ENCODE measurements at regions not wholly inside any gene's neighbourhood (a gene's known extent, or its start where the extent isn't known, plus 50 kb on each side); places are given as distances from the start of the nearest gene placed in this dataset.

- H3K27me3 ChIP-seq, result no peaks in the 10 kb centered on the region
- no peaks in the 10 kb centered on the region for H3K9me3 ChIP-seq
- no peaks in the 10 kb centered on the region for H3K4me1 ChIP-seq
- H3K4me3 ChIP-seq, result no peak overlapping the region
- TF ChIP-seq CTCF (IDR thresholded peaks at IDR 0.05) (no peak), POLR2A (IDR thresholded peaks at IDR 0.05) (no peak), POLR2AphosphoS5 (IDR thresholded peaks at IDR 0.05; ENCODE audit: insufficient read depth in 1 of 2, low read depth in 1 of 2) (no peak)
- no peak for DNase-seq (ENCODE audit: extremely low spot score in 2 of 2)
- H3K27ac ChIP-seq, result no peak overlapping the region
- H3K36me3 ChIP-seq, result no peaks in the 10 kb centered on the region
- intact Hi-C loops (cut with DNase I), result no loop called here
Measured at GRCh38 chr2:105168543-105168942, 73.0 kb upstream of the GPR45 start.

DNA sequence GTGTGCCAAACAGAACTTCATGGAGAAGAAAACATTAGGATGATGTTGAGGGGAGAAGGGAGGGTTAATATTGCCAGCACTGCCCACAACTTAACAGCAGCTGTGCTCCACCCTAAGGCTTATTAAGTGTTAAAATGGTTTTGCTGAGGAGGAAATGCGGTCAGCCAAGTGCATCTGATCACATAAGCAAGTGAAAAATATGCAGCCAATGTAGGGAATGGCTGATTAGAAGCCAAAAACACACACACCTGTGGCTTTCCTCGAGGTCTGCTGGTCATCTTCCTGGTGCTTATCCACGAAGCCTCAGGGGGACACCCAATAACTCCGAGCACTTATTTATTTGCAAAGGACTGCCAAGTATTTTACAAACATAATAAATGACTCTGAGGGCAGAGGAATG, 66.3 kb upstream of the GPR45 start:
- Histone ChIP-seq H3K27me3 (no peaks in the 10 kb centered on the region), H3K36me3 (no peaks in the 10 kb centered on the region), H3K4me1 (no peaks in the 10 kb centered on the region), H3K9me3 (no peaks in the 10 kb centered on the region), H3K27ac (no peak overlapping the region), H3K4me3 (no peak overlapping the region)
- intact Hi-C loops (cut with DNase I), result no loop called here
- TF ChIP-seq POLR2AphosphoS5 (IDR thresholded peaks at IDR 0.05; ENCODE audit: insufficient read depth in 1 of 2, low read depth in 1 of 2) (no peak), POLR2A (IDR thresholded peaks at IDR 0.05) (no peak), CTCF (IDR thresholded peaks at IDR 0.05) (no peak)
- no peak for DNase-seq (ENCODE audit: extremely low spot score in 2 of 2)

GRCh38 chr2:105176429-105176828, 65.1 kb upstream of the GPR45 start:
- Histone ChIP-seq H3K36me3 (no peaks in the 10 kb centered on the region), H3K4me3 (no peak overlapping the region), H3K4me1 (no peaks in the 10 kb centered on the region), H3K27ac (no peak overlapping the region), H3K27me3 (no peaks in the 10 kb centered on the region), H3K9me3 (no peaks in the 10 kb centered on the region)
- TF ChIP-seq CTCF (IDR thresholded peaks at IDR 0.05) (no peak), POLR2AphosphoS5 (IDR thresholded peaks at IDR 0.05; ENCODE audit: insufficient read depth in 1 of 2, low read depth in 1 of 2) (no peak), POLR2A (IDR thresholded peaks at IDR 0.05) (no peak)
- intact Hi-C loops (cut with DNase I), result no loop called here
- no peak for DNase-seq (ENCODE audit: extremely low spot score in 2 of 2)

GRCh38 chr2:105177008-105177407, 64.5 kb upstream of the GPR45 start:
- Histone ChIP-seq H3K4me3 (no peak overlapping the region), H3K27me3 (no peaks in the 10 kb centered on the region), H3K9me3 (no peaks in the 10 kb centered on the region), H3K27ac (no peak overlapping the region), H3K36me3 (no peaks in the 10 kb centered on the region), H3K4me1 (no peaks in the 10 kb centered on the region)
- DNase-seq (ENCODE audit: extremely low spot score in 2 of 2), result no peak
- intact Hi-C loops (cut with DNase I), result no loop called here
- TF ChIP-seq POLR2AphosphoS5 (IDR thresholded peaks at IDR 0.05; ENCODE audit: insufficient read depth in 1 of 2, low read depth in 1 of 2) (no peak), POLR2A (IDR thresholded peaks at IDR 0.05) (no peak), CTCF (IDR thresholded peaks at IDR 0.05) (no peak)

DNA sequence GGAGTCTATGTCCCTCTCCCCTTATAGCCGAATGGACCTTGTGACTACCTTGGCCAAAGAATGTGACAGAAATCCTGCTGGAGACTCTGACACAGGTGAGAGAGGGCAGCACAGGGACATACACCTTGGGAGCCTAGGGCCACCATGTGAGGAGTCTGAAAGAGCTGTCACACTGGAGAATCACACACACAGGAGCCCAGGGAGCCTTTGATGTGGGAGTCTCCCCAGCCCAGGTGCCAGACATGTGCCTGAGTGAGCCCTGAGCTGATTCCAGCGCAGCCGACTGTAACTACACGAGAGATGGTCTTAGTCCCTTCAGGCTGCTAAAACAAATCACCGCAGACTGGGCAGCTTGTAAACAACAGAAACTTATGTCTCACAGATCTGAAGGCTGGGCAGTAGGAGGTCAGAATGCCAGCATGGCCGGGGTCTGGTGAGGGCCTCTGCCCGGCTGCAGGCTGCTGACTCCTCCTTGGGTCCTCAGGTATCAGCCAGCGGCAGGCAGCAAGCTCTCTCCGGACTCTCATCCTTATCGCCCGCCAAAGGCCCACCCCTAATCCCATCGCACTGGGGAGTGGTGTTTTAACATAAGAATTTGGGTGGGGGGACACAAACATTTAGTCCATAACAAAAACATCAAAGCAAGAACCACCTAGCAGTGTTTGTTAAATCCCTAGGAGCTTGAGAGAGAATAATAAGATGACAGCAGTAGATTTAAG, 63.8 kb upstream of the GPR45 start:
- H3K4me3 ChIP-seq, result no peak overlapping the region
- DNase-seq (ENCODE audit: extremely low spot score in 2 of 2), result no peak
- H3K4me1 ChIP-seq, result no peaks in the 10 kb centered on the region
- TF ChIP-seq POLR2A (IDR thresholded peaks at IDR 0.05), result no peak
- TF ChIP-seq CTCF (IDR thresholded peaks at IDR 0.05), result no peak
- TF ChIP-seq POLR2AphosphoS5 (IDR thresholded peaks at IDR 0.05; ENCODE audit: insufficient read depth in 1 of 2, low read depth in 1 of 2), result no peak
- no peak overlapping the region for H3K27ac ChIP-seq
- intact Hi-C loops (cut with DNase I), result no loop called here
- H3K9me3 ChIP-seq, result no peaks in the 10 kb centered on the region
- H3K27me3 ChIP-seq, result no peaks in the 10 kb centered on the region
- H3K36me3 ChIP-seq, result no peaks in the 10 kb centered on the region

Measured in vagina (tissue), 2 donors.